Kidney (tissue), 13 donors: ENCODE measurements at regions not wholly inside any gene's neighbourhood (a gene's known extent, or its start where the extent isn't known, plus 50 kb on each side); places are given as distances from the start of the nearest gene placed in this dataset.

ENCODE experiments used
- DNase-seq, 5 donors: peaks; one replicate each; pipeline ENCODE4 v3.0.0-alpha.2; 2013 to 2020
- FAIRE-seq: peaks from 2 replicates; lab custom pipeline; 2012; peaks lifted over from hg19 to GRCh38; lab: Jason Lieb, UNC
- H3K27ac ChIP-seq, 2 donors: one replicate each; pipeline ENCODE4 v1.7.0; 2013; ENCODE audit warnings: low read depth in 2 of 2, low read length in 2 of 2, inconsistent platforms in 1 of 2
- H3K27me3 ChIP-seq: one replicate; pipeline ENCODE4 v1.7.1; 2013; ENCODE audit warnings: low read length, inconsistent platforms; ENCODE audit not compliant: control insufficient read depth, insufficient read depth
- H3K36me3 ChIP-seq, 3 donors: one replicate each; pipeline versions ENCODE4 v1.7.0 to v1.7.1; 2013; ENCODE audit warnings: low read length in 3 of 3, control low read depth in 1 of 3, inconsistent platforms in 1 of 3; ENCODE audit not compliant: insufficient read depth in 3 of 3, control insufficient read depth in 2 of 3
- H3K4me1 ChIP-seq, 3 donors: one replicate each; pipeline versions ENCODE4 v1.7.0 to v1.7.1; 2013; ENCODE audit warnings: low read length in 3 of 3, inconsistent platforms in 1 of 3, low read depth in 1 of 3; ENCODE audit not compliant: control insufficient read depth in 2 of 3, insufficient read depth in 2 of 3
- H3K4me3 ChIP-seq, 3 donors: one replicate each; pipeline versions ENCODE4 v1.7.0 to v1.8.1; 2013; ENCODE audit warnings: low read length in 3 of 3, control low read depth in 1 of 3, inconsistent platforms in 1 of 3
- H3K9ac ChIP-seq, 3 donors: one replicate each; pipeline versions ENCODE4 v1.7.0 to v1.7.1; 2013; ENCODE audit warnings: low read length in 3 of 3, control low read depth in 1 of 3, inconsistent platforms in 1 of 3
- H3K9me3 ChIP-seq, 3 donors: one replicate each; pipeline versions ENCODE4 v1.7.0 to v1.7.1; 2013; ENCODE audit warnings: low read length in 3 of 3, control low read depth in 1 of 3, inconsistent platforms in 1 of 3; ENCODE audit not compliant: control insufficient read depth in 2 of 3, insufficient read depth in 1 of 3
- intact Hi-C: fragments of 100-400 bp; cut with DNase I; formaldehyde crosslinking; loops from one replicate; pipeline ENCODE4 v1.11.1; 2022
- TF ChIP-seq, protein P1 (sequence below): IDR thresholded peaks from 3 replicates; pipeline ENCODE4 v1.5.1; 2012; ENCODE audit warnings: mild to moderate bottlenecking, moderate library complexity, borderline replicate concordance; ENCODE audit not compliant: insufficient read depth; ENCODE audit errors: extremely low read depth
- donor health status: control.
- donor health status: control.
- donor health status: control.
- donor health status: control.
- donor health status: control.
- donor health status: DM: yes; HTN: yes; CAD: no.
- donor health status: Normal renal cell carcinoma (clear cell type).

DNA sequence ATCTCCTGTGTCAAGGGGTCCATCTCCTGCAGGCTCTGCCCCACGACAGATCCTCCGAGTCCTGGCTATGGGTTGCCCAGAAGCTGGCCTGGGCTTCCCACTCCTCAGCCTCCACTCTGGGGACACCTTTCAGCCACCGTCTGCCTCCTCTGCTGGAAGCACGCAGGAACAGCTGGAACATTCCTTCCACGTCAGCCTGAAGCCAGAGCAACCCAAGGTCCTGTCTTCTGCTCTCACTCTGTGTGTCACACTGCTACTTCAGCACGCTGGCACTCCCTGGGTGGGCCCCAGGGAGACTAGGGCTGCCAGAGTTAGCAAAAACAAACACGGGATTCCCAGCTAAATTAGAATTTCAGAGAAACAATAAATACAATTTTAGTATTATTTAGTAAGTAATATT is 148.8 kb downstream of the HRH4 start:
- intact Hi-C loops = no loop called here
- DNase-seq (no peak), FAIRE-seq (no peak)
- no peak overlapping the region for H3K9ac ChIP-seq
- H3K36me3 ChIP-seq = no peaks in the 10 kb centered on the region
- TF ChIP-seq, protein P1, sequence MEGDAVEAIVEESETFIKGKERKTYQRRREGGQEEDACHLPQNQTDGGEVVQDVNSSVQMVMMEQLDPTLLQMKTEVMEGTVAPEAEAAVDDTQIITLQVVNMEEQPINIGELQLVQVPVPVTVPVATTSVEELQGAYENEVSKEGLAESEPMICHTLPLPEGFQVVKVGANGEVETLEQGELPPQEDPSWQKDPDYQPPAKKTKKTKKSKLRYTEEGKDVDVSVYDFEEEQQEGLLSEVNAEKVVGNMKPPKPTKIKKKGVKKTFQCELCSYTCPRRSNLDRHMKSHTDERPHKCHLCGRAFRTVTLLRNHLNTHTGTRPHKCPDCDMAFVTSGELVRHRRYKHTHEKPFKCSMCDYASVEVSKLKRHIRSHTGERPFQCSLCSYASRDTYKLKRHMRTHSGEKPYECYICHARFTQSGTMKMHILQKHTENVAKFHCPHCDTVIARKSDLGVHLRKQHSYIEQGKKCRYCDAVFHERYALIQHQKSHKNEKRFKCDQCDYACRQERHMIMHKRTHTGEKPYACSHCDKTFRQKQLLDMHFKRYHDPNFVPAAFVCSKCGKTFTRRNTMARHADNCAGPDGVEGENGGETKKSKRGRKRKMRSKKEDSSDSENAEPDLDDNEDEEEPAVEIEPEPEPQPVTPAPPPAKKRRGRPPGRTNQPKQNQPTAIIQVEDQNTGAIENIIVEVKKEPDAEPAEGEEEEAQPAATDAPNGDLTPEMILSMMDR = no peak
- H3K4me1 ChIP-seq = no peaks in the 10 kb centered on the region
- no peaks in the 10 kb centered on the region for H3K27me3 ChIP-seq
- no peak overlapping the region for H3K4me3 ChIP-seq
- no peak overlapping the region for H3K27ac ChIP-seq
- no peaks in the 10 kb centered on the region for H3K9me3 ChIP-seq

DNA sequence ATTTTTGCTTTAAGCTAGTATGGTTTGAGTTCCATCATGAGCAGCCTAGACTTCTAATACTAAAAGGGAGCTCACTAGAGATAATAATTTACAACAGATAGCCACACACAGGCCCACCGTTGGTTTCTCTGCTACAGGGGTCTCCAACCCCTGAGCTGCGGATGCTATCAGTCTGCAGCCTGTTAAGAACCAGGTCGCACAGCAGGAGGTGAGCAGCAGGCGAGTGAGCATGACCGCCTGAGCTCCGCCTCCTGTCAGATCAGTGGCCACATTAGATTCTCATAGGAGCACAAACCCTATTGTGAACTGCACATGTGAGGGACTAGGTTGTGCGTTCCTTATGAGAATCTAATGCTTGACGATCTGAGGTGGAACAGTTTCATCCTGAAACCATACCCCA is 150.6 kb downstream of the HRH4 start:
- no peak for DNase-seq
- H3K9me3 ChIP-seq = no peaks in the 10 kb centered on the region
- no peaks in the 10 kb centered on the region for H3K27me3 ChIP-seq
- H3K4me1 ChIP-seq = no peaks in the 10 kb centered on the region
- intact Hi-C loops = no loop called here
- H3K27ac ChIP-seq = no peak overlapping the region
- H3K36me3 ChIP-seq = no peaks in the 10 kb centered on the region
- no peak for FAIRE-seq
- H3K4me3 ChIP-seq = no peak overlapping the region
- TF ChIP-seq, protein P1 = no peak
- no peak overlapping the region for H3K9ac ChIP-seq

DNA sequence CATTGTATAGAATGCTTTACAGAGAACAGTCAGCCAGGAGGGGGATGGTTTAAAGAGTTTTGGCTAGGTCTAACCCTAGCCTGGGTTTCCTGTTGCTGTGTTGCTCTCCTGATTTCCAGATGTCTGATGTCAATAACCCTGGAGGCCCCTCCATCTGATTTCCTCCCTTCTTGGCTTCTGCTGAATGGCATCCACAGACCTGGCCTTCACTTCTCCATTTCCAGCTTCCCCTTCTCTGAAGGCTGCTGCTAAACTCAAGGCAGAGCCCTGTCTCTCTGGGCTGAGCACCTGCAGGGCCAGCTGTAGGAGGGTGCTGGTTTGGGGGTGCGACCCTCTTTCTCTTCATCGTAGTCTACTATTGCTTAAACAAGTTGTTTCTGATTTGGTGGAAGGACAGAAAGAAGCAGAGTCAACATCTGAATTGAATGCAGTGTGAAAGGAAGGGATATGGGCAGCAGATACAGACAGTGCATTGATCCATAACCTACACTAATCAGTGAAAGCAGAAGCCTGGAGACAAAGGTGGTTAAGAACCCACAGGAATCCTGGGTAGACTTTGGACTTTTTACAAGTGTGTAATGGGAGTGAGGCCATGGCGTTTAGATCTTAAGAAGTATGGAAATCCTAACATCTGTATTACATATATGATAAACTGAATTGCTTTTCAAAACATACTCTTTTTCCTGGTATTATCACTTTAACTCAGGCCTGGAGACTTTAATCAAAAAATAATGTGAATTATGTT is 153.6 kb downstream of the HRH4 start:
- intact Hi-C loops = no loop called here
- Histone ChIP-seq H3K9me3 (no peaks in the 10 kb centered on the region), H3K4me1 (no peaks in the 10 kb centered on the region), H3K27ac (no peak overlapping the region), H3K9ac (no peak overlapping the region), H3K4me3 (no peak overlapping the region), H3K27me3 (no peaks in the 10 kb centered on the region), H3K36me3 (no peaks in the 10 kb centered on the region)
- TF ChIP-seq, protein P1 = no peak
- FAIRE-seq (no peak), DNase-seq (no peak)
